Lower leg skin (tissue), 3 donors: ENCODE measurements at regions not wholly inside any gene's neighbourhood (a gene's known extent, or its start where the extent isn't known, plus 50 kb on each side); places are given as distances from the start of the nearest gene placed in this dataset.

Source experiments
- CTCF ChIP-seq, 3 donors: fragments of 450-650 bp; IDR thresholded peaks; one replicate each; pipeline ENCODE4 v1.5.1; 2016; ENCODE audit warnings: antibody characterized with exemption in 3 of 3, mild to moderate bottlenecking in 3 of 3, moderate library complexity in 2 of 3
- POLR2A ChIP-seq, 2 donors: fragments of 450-650 bp; IDR thresholded peaks; one replicate each; pipeline ENCODE4 v1.6.1; 2016 to 2017; ENCODE audit warnings: antibody characterized with exemption in 2 of 2, mild to moderate bottlenecking in 1 of 2, moderate library complexity in 1 of 2

DNA sequence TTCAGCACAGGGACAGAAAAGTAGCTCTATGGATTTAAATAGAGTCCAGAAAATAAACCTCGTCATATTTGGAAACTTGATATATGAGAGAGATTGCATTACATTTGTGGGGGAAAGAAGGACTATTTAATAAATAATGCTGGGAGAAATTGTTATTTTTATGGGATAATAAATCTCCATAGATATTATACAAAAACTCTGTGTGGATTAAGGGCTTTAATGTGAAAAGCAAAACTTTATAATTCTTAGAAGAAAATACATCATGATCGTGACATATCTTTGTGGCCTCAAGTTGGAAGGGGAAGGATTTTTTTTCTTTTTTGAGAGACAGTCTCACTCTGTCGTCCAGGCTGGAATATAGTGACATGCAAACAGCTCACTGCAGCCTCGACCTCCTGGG, 95.0 kb upstream of the LEP start:
- no peak for TF ChIP-seq CTCF (IDR thresholded peaks at IDR 0.05)
- no peak for TF ChIP-seq POLR2A (IDR thresholded peaks at IDR 0.05)
